Motor neuron (in vitro differentiated cells): ENCODE measurements at regions not wholly inside any gene's neighbourhood (a gene's known extent, or its start where the extent isn't known, plus 50 kb on each side); places are given as distances from the start of the nearest gene placed in this dataset.

ENCODE experiments used
- ATAC-seq, 8 experiments: fragments of 200-7000 bp; cut with Tn5 transposase; replicated peaks in 6 of 8; 2 replicates each; pipeline ENCODE4 v1.8.0; 2021; ENCODE audit warnings: mild to moderate bottlenecking in 8 of 8, moderate library complexity in 8 of 8
- H3K27ac ChIP-seq, 2 donors: fragments of 250-450 bp; sonication (Bioruptor Pico); 2 replicates each; pipeline ENCODE4 v1.9.0; 2021; ENCODE audit warnings: antibody characterized with exemption in 2 of 2, mild to moderate bottlenecking in 2 of 2, moderate library complexity in 1 of 2
- H3K4me1 ChIP-seq, 2 donors: fragments of 250-450 bp; sonication (Bioruptor Pico); replicated peaks in 1 of 2; 2 replicates each; pipeline ENCODE4 v1.6.1; 2021; ENCODE audit warnings: antibody characterized with exemption in 2 of 2, mild to moderate bottlenecking in 2 of 2, moderate library complexity in 1 of 2
- H3K4me3 ChIP-seq, 5 donors: fragments of 250-450 bp; sonication (Bioruptor Pico); 2 replicates each; pipeline ENCODE4 v1.9.0; 2021; ENCODE audit warnings: antibody characterized with exemption in 5 of 5, mild to moderate bottlenecking in 5 of 5, moderate library complexity in 4 of 5
- WGBS, 10 experiments: fragments of 450-650 bp; shearing (Covaris generic); methylation state at CpG; one replicate each; pipeline ENCODE4 v1.0.0; 2022; 5-methylcytosine and 5-hydroxymethylcytosine counted together
- in situ Hi-C, 9 experiments: fragments of 400-800 bp; cut with MboI; loops; one replicate each; pipeline ENCODE4 v1.15.0; 2021; ENCODE audit warnings: low sequenced_read_pairs in 9 of 9, low pct_unique_long_range_greater_than_20kb in 2 of 9; ENCODE audit not compliant: unreplicated experiment in 9 of 9

GRCh38 chr3:22210693-22211092 lies 459.7 kb upstream of the ZNF385D start:
- in situ Hi-C loops, result no loop called here

GRCh38 chr3:22216601-22217000 lies 465.6 kb upstream of the ZNF385D start:
- Histone ChIP-seq H3K4me1 (no peaks in the 10 kb centered on the region), H3K27ac (no peak overlapping the region), H3K4me3 (no peak overlapping the region)
- in situ Hi-C loops, result no loop called here
- ATAC-seq, result peak in 2 of 8 experiments; percentile 34 to 44
- WGBS, 10 experiments, result 0 to 100% (median 83%) methylated on average over 1 to 3 of the region's 3 CpGs; no CpG with 5 or more reads in 3 of the 10 experiments

More at GRCh38 chr3:22210693-22211092, 459.7 kb upstream of the ZNF385D start:
- H3K4me3 ChIP-seq, result no peak overlapping the region
- H3K4me1 ChIP-seq, result no peaks in the 10 kb centered on the region
- ATAC-seq, result no peak
- no peak overlapping the region for H3K27ac ChIP-seq

GRCh38 chr3:22225161-22225560 lies 474.2 kb upstream of the ZNF385D start:
- WGBS, 10 experiments, result 36 to 94% (median 80%) methylated on average over 2 to 7 of the region's 7 CpGs; no CpG with 5 or more reads in 1 of the 10 experiments
- in situ Hi-C loops, result no loop called here
- Histone ChIP-seq H3K27ac (no peak overlapping the region), H3K4me3 (no peak overlapping the region), H3K4me1 (no peaks in the 10 kb centered on the region)
- ATAC-seq, result no peak

GRCh38 chr3:22228705-22229104 lies 477.7 kb upstream of the ZNF385D start:
- Histone ChIP-seq H3K4me3 (no peak overlapping the region), H3K27ac (no peak overlapping the region), H3K4me1 (no peaks in the 10 kb centered on the region)
- in situ Hi-C loops, result no loop called here
- 40 to 86% (median 82%) methylated on average over 1 of the region's 1 CpG; no CpG with 5 or more reads in 2 of the 10 experiments for whole genome bisulfite sequencing, 10 experiments
- no peak for ATAC-seq

- H3K4me1 ChIP-seq, result no peaks in the 10 kb centered on the region
- WGBS, 10 experiments, result 50 to 100% (median 83%) methylated on average over 1 of the region's 1 CpG; no CpG with 5 or more reads in 6 of the 10 experiments
- no peak for ATAC-seq
- H3K4me3 ChIP-seq, result no peak overlapping the region
- in situ Hi-C loops, result no loop called here
- no peak overlapping the region for H3K27ac ChIP-seq
These were observed 480.1 kb upstream of the ZNF385D start for GRCh38 chr3:22231061-22231460.

GRCh38 chr3:22236490-22237270 lies 485.7 kb upstream of the ZNF385D start:
- Histone ChIP-seq H3K4me1 (no peaks in the 10 kb centered on the region), H3K27ac (no peak overlapping the region), H3K4me3 (no peak overlapping the region)
- WGBS, 10 experiments, result 6 to 100% (median 60%) methylated on average over 1 to 3 of the region's 3 CpGs; no CpG with 5 or more reads in 1 of the 10 experiments
- peak in 3 of 8 experiments; percentile 42 to 86 (median 62) for ATAC-seq
- in situ Hi-C loops, result no loop called here

GRCh38 chr3:22239011-22239410 lies 488.0 kb upstream of the ZNF385D start:
- Histone ChIP-seq H3K4me3 (no peak overlapping the region), H3K4me1 (no peaks in the 10 kb centered on the region), H3K27ac (no peak overlapping the region)
- WGBS, 10 experiments, result 0 to 75% (median 60%) methylated on average over 1 to 4 of the region's 4 CpGs; no CpG with 5 or more reads in 1 of the 10 experiments
- in situ Hi-C loops, result no loop called here
- ATAC-seq, result no peak

GRCh38 chr3:22241110-22241509 lies 490.1 kb upstream of the ZNF385D start:
- in situ Hi-C loops, result no loop called here
- 11 to 89% (median 64%) methylated on average over 1 to 2 of the region's 2 CpGs; no CpG with 5 or more reads in 1 of the 10 experiments for WGBS, 10 experiments
- Histone ChIP-seq H3K4me1 (no peaks in the 10 kb centered on the region), H3K4me3 (no peak overlapping the region), H3K27ac (no peak overlapping the region)
- ATAC-seq, result no peak

GRCh38 chr3:22244761-22245521 lies 493.9 kb upstream of the ZNF385D start:
- no peak overlapping the region for H3K27ac ChIP-seq
- WGBS, 10 experiments, result 40 to 100% (median 85%) methylated on average over 1 to 3 of the region's 3 CpGs; no CpG with 5 or more reads in 2 of the 10 experiments
- ATAC-seq, result peak in 4 of 8 experiments; percentile 29 to 94 (median 67)
- H3K4me3 ChIP-seq, result no peak overlapping the region
- H3K4me1 ChIP-seq, result no peaks in the 10 kb centered on the region
- in situ Hi-C loops, result no loop called here

GRCh38 chr3:22245811-22246583 lies 495.0 kb upstream of the ZNF385D start:
- 0 to 100% (median 74%) methylated on average over 1 to 3 of the region's 3 CpGs for WGBS, 10 experiments
- ATAC-seq, result peak in 1 of 8 experiments; percentile 14
- in situ Hi-C loops, result no loop called here

GRCh38 chr3:22249658-22250057 lies 498.6 kb upstream of the ZNF385D start:
- no peak for ATAC-seq
- Histone ChIP-seq H3K4me3 (no peak overlapping the region), H3K4me1 (no peaks in the 10 kb centered on the region), H3K27ac (no peak overlapping the region)
- in situ Hi-C loops, result no loop called here

More at GRCh38 chr3:22245811-22246583, 495.0 kb upstream of the ZNF385D start:
- Histone ChIP-seq H3K4me1 (no peaks in the 10 kb centered on the region), H3K4me3 (no peak overlapping the region), H3K27ac (no peak overlapping the region)

- in situ Hi-C loops, result no loop called here
- H3K4me1 ChIP-seq, result peaks cover 0 to 16% of the 10 kb centered on the region in 2 donors
- H3K27ac ChIP-seq, result peak overlapping the region in 1 of 2 donors; percentile 38
- ATAC-seq, result peak in 3 of 8 experiments; percentile 36 to 47 (median 36)
- WGBS, 10 experiments, result 24 to 80% (median 64%) methylated on average over 1 to 2 of the region's 2 CpGs; no CpG with 5 or more reads in 1 of the 10 experiments
- H3K4me3 ChIP-seq, result no peak overlapping the region
These were observed 506.2 kb upstream of the ZNF385D start for GRCh38 chr3:22257252-22257651.

GRCh38 chr3:22262386-22262785 lies 511.4 kb upstream of the ZNF385D start:
- 14 to 100% (median 67%) methylated on average over 1 to 2 of the region's 2 CpGs; no CpG with 5 or more reads in 1 of the 10 experiments for WGBS, 10 experiments
- Histone ChIP-seq H3K4me3 (no peak overlapping the region), H3K27ac (no peak overlapping the region), H3K4me1 (peaks cover 2 to 8% of the 10 kb centered on the region in 2 donors)
- ATAC-seq, result no peak
- in situ Hi-C loops, result no loop called here
